H1 (cell line): ENCODE measurements at regions not wholly inside any gene's neighbourhood (a gene's known extent, or its start where the extent isn't known, plus 50 kb on each side); places are given as distances from the start of the nearest gene placed in this dataset.

ENCODE experiments used
- CTCF ChIA-PET: fragments of 300-600 bp; sonication (Branson Sonifier 250); formaldehyde crosslinking; loops from one replicate; lab custom pipeline; 2021; ENCODE audit not compliant: partially characterized antibody; lab: Charles Lee
- POLR2A ChIA-PET: fragments of 300-600 bp; sonication (Branson Sonifier 250); formaldehyde crosslinking; loops from one replicate; lab custom pipeline; 2021; ENCODE audit warnings: inconsistent platforms; ENCODE audit not compliant: partially characterized antibody; lab: Charles Lee
- DNase-seq, 2 experiments: peaks; one replicate each; pipeline versions ENCODE4 v3.0.0 to v3.0.0-alpha.2; 2010 to 2022; ENCODE audit warnings: low spot score in 2 of 2, low read depth in 1 of 2, mixed read lengths in 1 of 2
- FAIRE-seq: peaks from 2 replicates; lab custom pipeline; 2011; peaks lifted over from hg19 to GRCh38; lab: Jason Lieb, UNC
- H2AFZ ChIP-seq: 2 replicates; pipeline ENCODE4 v1.8.1; 2012; ENCODE audit warnings: low read length, inconsistent platforms
- H2AK5ac ChIP-seq: 2 replicates; pipeline ENCODE4 v1.6.1; 2013; ENCODE audit warnings: low read depth, low read length
- H2BK120ac ChIP-seq: replicated peaks from 2 replicates; pipeline ENCODE3; 2013; ENCODE audit warnings: low read depth, low read length, inconsistent platforms
- H2BK12ac ChIP-seq: 2 replicates; pipeline ENCODE4 v1.6.1; 2013; ENCODE audit warnings: low read depth, low read length
- H2BK15ac ChIP-seq: 2 replicates; pipeline ENCODE4 v1.6.1; 2013; ENCODE audit warnings: low read length
- H2BK20ac ChIP-seq: 2 replicates; pipeline ENCODE4 v1.6.1; 2013; ENCODE audit warnings: low read length
- H2BK5ac ChIP-seq: 2 replicates; pipeline ENCODE4 v1.6.1; 2013; ENCODE audit warnings: low read depth, low read length
- H3K14ac ChIP-seq: 2 replicates; pipeline ENCODE4 v1.6.1; 2013; ENCODE audit warnings: inconsistent platforms; ENCODE audit not compliant: insufficient read length
- H3K18ac ChIP-seq: 2 replicates; pipeline ENCODE4 v1.6.1; 2013; ENCODE audit warnings: low read length; ENCODE audit errors: extremely low read depth
- H3K23ac ChIP-seq: 2 replicates; pipeline ENCODE4 v1.6.1; 2013; ENCODE audit warnings: inconsistent platforms; ENCODE audit not compliant: insufficient read length
- H3K23me2 ChIP-seq: 2 replicates; pipeline ENCODE4 v1.6.1; 2013; ENCODE audit warnings: low read depth, low read length
- H3K27ac ChIP-seq: 2 replicates; pipeline ENCODE4 v1.6.1; 2011; ENCODE audit warnings: low read depth, low read length, inconsistent platforms
- H3K27me3 ChIP-seq, 4 experiments: replicated peaks in 1 of 4; 1 replicate in 1 of 4; 2 replicates in 3 of 4; pipeline versions ENCODE4 v1.6.1 to v1.8.1; 2011 to 2013; ENCODE audit warnings: low read length in 3 of 4, mild to moderate bottlenecking in 3 of 4, inconsistent platforms in 2 of 4, mixed read lengths in 2 of 4, moderate library complexity in 1 of 4; ENCODE audit not compliant: control insufficient read depth in 3 of 4, insufficient read depth in 3 of 4; ENCODE audit errors: extremely low read depth in 1 of 4
- H3K36me3 ChIP-seq, 4 experiments: 2 replicates each; pipeline versions ENCODE4 v1.6.1 to v1.8.1; 2011 to 2013; ENCODE audit warnings: mild to moderate bottlenecking in 4 of 4, low read length in 3 of 4, moderate library complexity in 2 of 4, control low read depth in 1 of 4, inconsistent platforms in 1 of 4; ENCODE audit not compliant: insufficient read depth in 4 of 4, control insufficient read depth in 2 of 4
- H3K4ac ChIP-seq: replicated peaks from 2 replicates; pipeline ENCODE3; 2013; ENCODE audit warnings: low read length, low read depth, mixed read lengths, inconsistent platforms; ENCODE audit not compliant: insufficient read length
- H3K4me1 ChIP-seq, 4 experiments: replicated peaks in 1 of 4; 1 replicate in 1 of 4; 2 replicates in 3 of 4; pipeline versions ENCODE4 v1.6.1 to v1.8.1; 2011 to 2013; ENCODE audit warnings: low read length in 3 of 4, inconsistent platforms in 2 of 4, mixed read lengths in 1 of 4; ENCODE audit not compliant: insufficient read depth in 4 of 4, control insufficient read depth in 3 of 4
- H3K4me2 ChIP-seq, 2 experiments: 2 replicates each; pipeline versions ENCODE4 v1.6.1 to v1.8.1; 2011 to 2013; ENCODE audit warnings: low read depth in 2 of 2, low read length in 2 of 2, control low read depth in 1 of 2, inconsistent platforms in 1 of 2, mild to moderate bottlenecking in 1 of 2; ENCODE audit not compliant: insufficient read depth in 1 of 2
- H3K4me3 ChIP-seq, 4 experiments: fragments of 200-600, 300-600 bp in 1 of 4; sonication (generic), shearing (Covaris generic), sonication (Bioruptor Twin) in 1 of 4; 2 replicates each; pipeline versions ENCODE4 v1.5.1 to v1.8.1; 2011 to 2016; ENCODE audit warnings: low read length in 4 of 4, low read depth in 3 of 4, control low read depth in 2 of 4, inconsistent platforms in 2 of 4, mild to moderate bottlenecking in 2 of 4, mixed read lengths in 1 of 4, moderate library complexity in 1 of 4; ENCODE audit not compliant: insufficient read depth in 2 of 4; ENCODE audit errors: extremely low read depth in 1 of 4
- H3K56ac ChIP-seq: replicated peaks from 2 replicates; pipeline ENCODE3; 2013; ENCODE audit warnings: low read depth, mild to moderate bottlenecking, mixed read lengths, low read length, inconsistent platforms; ENCODE audit not compliant: insufficient read length
- H3K79me1 ChIP-seq: 2 replicates; pipeline ENCODE4 v1.6.1; 2013; ENCODE audit warnings: low read depth, low read length, control low read depth
- H3K79me2 ChIP-seq, 2 experiments: 2 replicates each; pipeline versions ENCODE4 v1.6.1 to v1.8.1; 2012 to 2013; ENCODE audit warnings: low read length in 2 of 2, mild to moderate bottlenecking in 2 of 2, inconsistent platforms in 1 of 2; ENCODE audit not compliant: insufficient read depth in 2 of 2, control insufficient read depth in 1 of 2
- H3K9ac ChIP-seq, 4 experiments: replicated peaks in 1 of 4; 1 replicate in 1 of 4; 2 replicates in 3 of 4; pipeline versions ENCODE4 v1.6.1 to v1.8.1; 2011 to 2013; ENCODE audit warnings: low read depth in 3 of 4, low read length in 3 of 4, control low read depth in 2 of 4, mild to moderate bottlenecking in 2 of 4, moderate library complexity in 2 of 4, inconsistent platforms in 1 of 4; ENCODE audit errors: extremely low read depth in 1 of 4
- H3K9me3 ChIP-seq, 2 experiments: 2 replicates each; pipeline versions ENCODE4 v1.6.1 to v1.8.1; 2012 to 2013; ENCODE audit warnings: mild to moderate bottlenecking in 2 of 2, moderate library complexity in 2 of 2, control low read depth in 1 of 2, inconsistent platforms in 1 of 2, low read depth in 1 of 2, low read length in 1 of 2, mixed read lengths in 1 of 2; ENCODE audit not compliant: insufficient read depth in 2 of 2
- H4K20me1 ChIP-seq, 2 experiments: replicated peaks in 1 of 2; 2 replicates each; pipeline versions ENCODE3 to v1.8.1; 2011 to 2013; ENCODE audit warnings: inconsistent platforms in 2 of 2, low read length in 2 of 2, mild to moderate bottlenecking in 1 of 2; ENCODE audit not compliant: insufficient read depth in 2 of 2, control insufficient read depth in 1 of 2
- H4K5ac ChIP-seq: 2 replicates; pipeline ENCODE4 v1.6.1; 2013; ENCODE audit warnings: low read length, low read depth, mixed read lengths, inconsistent platforms; ENCODE audit not compliant: insufficient read length
- H4K8ac ChIP-seq: 2 replicates; pipeline ENCODE4 v1.8.0; 2013; ENCODE audit warnings: mild to moderate bottlenecking, moderate library complexity, low read length, inconsistent platforms; ENCODE audit not compliant: insufficient read depth; ENCODE audit errors: extremely low read depth
- H4K91ac ChIP-seq: replicated peaks from 2 replicates; pipeline ENCODE3; 2013; ENCODE audit warnings: low read length, mixed read lengths, inconsistent platforms; ENCODE audit not compliant: insufficient read length
- CEBPB ChIP-seq: IDR thresholded peaks from 2 replicates; pipeline ENCODE4 v1.6.1; 2012; ENCODE audit warnings: low read depth, low read length
- CREB1 ChIP-seq: IDR thresholded peaks from 2 replicates; pipeline ENCODE4 v1.6.1; 2012; ENCODE audit warnings: inconsistent platforms
- POLR2AphosphoS5 ChIP-seq: IDR thresholded peaks from 2 replicates; pipeline ENCODE4 v1.6.1; 2011; ENCODE audit warnings: low read depth, low read length
- YY1 ChIP-seq: IDR thresholded peaks from 2 replicates; pipeline ENCODE4 v1.6.1; 2011; ENCODE audit warnings: low read depth, mild to moderate bottlenecking, low read length
- WGBS, 2 experiments: shearing (Covaris generic) in 1 of 2; methylation state at CpG; one replicate each; pipeline versions ENCODE4 v1.1.6 to v1.1.7; 2013 to 2015; ENCODE audit warnings: low lambda C conversion rate in 2 of 2, mixed read lengths in 2 of 2, inconsistent platforms in 1 of 2, low coverage in 1 of 2, missing lambda C conversion rate in 1 of 2; ENCODE audit not compliant: insufficient replicate concordance in 2 of 2, insufficient coverage in 1 of 2, insufficient read length in 1 of 2; ENCODE audit errors: extremely low coverage in 1 of 2, missing lambda C conversion rate in 1 of 2; 5-methylcytosine and 5-hydroxymethylcytosine counted together
- TF ChIP-seq, protein P1 (sequence below), 3 experiments: IDR thresholded peaks; 1 replicate in 2 of 3; 2 replicates in 1 of 3; pipeline versions ENCODE4 v1.5.1 to v1.6.1; 2011; ENCODE audit warnings: low read length in 3 of 3, mild to moderate bottlenecking in 3 of 3, inconsistent platforms in 2 of 3, low read depth in 1 of 3, moderate library complexity in 1 of 3; ENCODE audit not compliant: insufficient read depth in 1 of 3; ENCODE audit errors: control extremely low read depth in 1 of 3

DNA sequence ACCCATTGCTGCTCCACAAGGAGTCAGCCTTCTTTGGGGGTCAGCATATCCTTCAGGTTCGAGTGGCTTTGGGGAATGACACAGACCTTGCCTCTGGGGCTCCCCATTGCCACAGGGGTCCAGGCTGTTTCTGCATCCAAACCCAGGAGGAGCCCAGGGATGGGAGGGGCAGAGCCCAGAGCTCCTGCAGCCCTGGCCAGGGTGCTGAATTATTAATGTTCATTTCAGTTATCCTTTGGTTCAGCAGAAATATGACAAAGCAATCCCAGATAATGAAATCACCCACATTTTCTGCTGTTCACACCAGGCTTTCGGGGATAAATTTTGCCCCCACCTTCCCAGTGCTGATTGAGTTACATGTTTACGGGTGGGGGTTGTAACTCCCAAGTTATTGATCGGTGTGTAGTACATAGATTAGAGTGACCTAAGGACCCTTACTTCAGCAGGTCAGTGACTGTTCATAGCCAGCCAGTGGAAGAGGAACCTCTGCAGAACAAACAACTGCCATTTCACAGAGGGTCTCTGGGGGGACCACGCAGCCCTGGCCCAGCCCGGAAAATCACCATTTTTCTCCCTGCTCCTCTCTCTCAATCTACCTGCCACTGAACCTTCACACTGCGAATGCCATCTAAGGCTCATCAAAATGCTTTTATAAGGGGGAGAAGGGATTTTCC is 240.3 kb upstream of the N4BP1 start:
- Histone ChIP-seq H3K36me3 (no peaks in the 10 kb centered on the region), H3K4me2 (no peak overlapping the region), H4K91ac (no peak overlapping the region), H3K27ac (no peak overlapping the region), H4K5ac (no peak overlapping the region), H2AFZ (no peak overlapping the region), H3K4ac (no peak overlapping the region), H4K8ac (no peak overlapping the region), H2BK120ac (no peak overlapping the region), H2BK12ac (no peak overlapping the region), H3K56ac (no peak overlapping the region), H2BK15ac (no peak overlapping the region), H2BK5ac (no peak overlapping the region), H3K79me1 (no peaks in the 10 kb centered on the region), H3K18ac (no peak overlapping the region), H3K23me2 (no peaks in the 10 kb centered on the region), H3K23ac (no peak overlapping the region), H3K14ac (no peak overlapping the region), H2AK5ac (no peak overlapping the region), H3K4me1 (no peaks in the 10 kb centered on the region), H3K27me3 (no peaks in the 10 kb centered on the region), H3K9ac (no peak overlapping the region), H3K79me2 (no peaks in the 10 kb centered on the region), H3K9me3 (no peaks in the 10 kb centered on the region), H4K20me1 (no peaks in the 10 kb centered on the region), H3K4me3 (no peak overlapping the region), H2BK20ac (no peak overlapping the region)
- DNase-seq (no peak), FAIRE-seq (no peak)
- WGBS, 2 experiments = 83% methylated on average over 7 of the region's 7 CpGs; no CpG with 5 or more reads in 1 of the 2 experiments
- POLR2A ChIA-PET = no interaction called here
- CTCF ChIA-PET = interaction anchor here (0.6 to 1.3 kb wide), 2 partner anchors 19 to 1060 kb away, joined by 3 to 5 read pairs; no protein-coding TSS in a partner anchor
- TF ChIP-seq CEBPB (no peak), POLR2AphosphoS5 (no peak), YY1 (no peak), CREB1 (no peak)
- TF ChIP-seq, protein P1, sequence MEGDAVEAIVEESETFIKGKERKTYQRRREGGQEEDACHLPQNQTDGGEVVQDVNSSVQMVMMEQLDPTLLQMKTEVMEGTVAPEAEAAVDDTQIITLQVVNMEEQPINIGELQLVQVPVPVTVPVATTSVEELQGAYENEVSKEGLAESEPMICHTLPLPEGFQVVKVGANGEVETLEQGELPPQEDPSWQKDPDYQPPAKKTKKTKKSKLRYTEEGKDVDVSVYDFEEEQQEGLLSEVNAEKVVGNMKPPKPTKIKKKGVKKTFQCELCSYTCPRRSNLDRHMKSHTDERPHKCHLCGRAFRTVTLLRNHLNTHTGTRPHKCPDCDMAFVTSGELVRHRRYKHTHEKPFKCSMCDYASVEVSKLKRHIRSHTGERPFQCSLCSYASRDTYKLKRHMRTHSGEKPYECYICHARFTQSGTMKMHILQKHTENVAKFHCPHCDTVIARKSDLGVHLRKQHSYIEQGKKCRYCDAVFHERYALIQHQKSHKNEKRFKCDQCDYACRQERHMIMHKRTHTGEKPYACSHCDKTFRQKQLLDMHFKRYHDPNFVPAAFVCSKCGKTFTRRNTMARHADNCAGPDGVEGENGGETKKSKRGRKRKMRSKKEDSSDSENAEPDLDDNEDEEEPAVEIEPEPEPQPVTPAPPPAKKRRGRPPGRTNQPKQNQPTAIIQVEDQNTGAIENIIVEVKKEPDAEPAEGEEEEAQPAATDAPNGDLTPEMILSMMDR (IDR thresholded peaks at IDR 0.05; ENCODE audit: control extremely low read depth in 1 of 3, insufficient read depth in 1 of 3, low read depth in 1 of 3, low read length in 3 of 3) = no peak
